Limb (tissue), 2 donors: ENCODE measurements at regions not wholly inside any gene's neighbourhood (a gene's known extent, or its start where the extent isn't known, plus 50 kb on each side); places are given as distances from the start of the nearest gene placed in this dataset.
"Not testable (repeated sequence)": the region's sequence is repeated elsewhere in the genome, so short reads cannot be mapped to it uniquely, and the experiment has no call there.

Source experiments
- DNase-seq, 2 donors: peaks; one replicate each; pipeline ENCODE4 v3.0.0-alpha.2; 2016; ENCODE audit errors: extremely low spot score in 2 of 2

- no peak for DNase-seq
Measured at GRCh38 chr3:31096661-31097395, 202.4 kb upstream of the GADL1 start.

GRCh38 chr3:31100519-31100918, 206.1 kb upstream of the GADL1 start:
- DNase-seq = no peak

GRCh38 chr3:31101285-31101684, 206.8 kb upstream of the GADL1 start:
- not testable (repeated sequence) for DNase-seq

GRCh38 chr3:31102196-31102879, 207.9 kb upstream of the GADL1 start:
- no peak for DNase-seq

GRCh38 chr3:31103181-31103580, 208.7 kb upstream of the GADL1 start:
- DNase-seq = no peak

GRCh38 chr3:31103623-31104180, 209.2 kb upstream of the GADL1 start:
- DNase-seq = no peak

- DNase-seq = no peak
Measured at GRCh38 chr3:31105011-31105410, 210.6 kb upstream of the GADL1 start.

GRCh38 chr3:31105438-31106077, 211.1 kb upstream of the GADL1 start:
- DNase-seq = no peak

- DNase-seq = no peak
Measured at GRCh38 chr3:31106204-31106603, 211.7 kb upstream of the GADL1 start.

GRCh38 chr3:31106912-31107311, 212.5 kb upstream of the GADL1 start:
- no peak for DNase-seq

GRCh38 chr3:31114929-31115283, 220.4 kb upstream of the GADL1 start:
- no peak for DNase-seq

GRCh38 chr3:31115531-31115930, 221.1 kb upstream of the GADL1 start:
- not testable (repeated sequence) for DNase-seq

- DNase-seq = no peak
Measured at GRCh38 chr3:31116651-31117050, 222.2 kb upstream of the GADL1 start.

- no peak for DNase-seq
Measured at GRCh38 chr3:31117854-31118253, 223.4 kb upstream of the GADL1 start.

- DNase-seq = no peak
Measured at GRCh38 chr3:31124373-31124772, 229.9 kb upstream of the GADL1 start.

GRCh38 chr3:31125413-31126020, 231.1 kb upstream of the GADL1 start:
- no peak for DNase-seq

GRCh38 chr3:31129241-31129640, 234.8 kb upstream of the GADL1 start:
- DNase-seq = no peak

GRCh38 chr3:31132132-31132769, 237.8 kb upstream of the GADL1 start:
- DNase-seq = peak in 1 of 2 donors; percentile 20

- DNase-seq = no peak
Measured at GRCh38 chr3:31133541-31133940, 239.1 kb upstream of the GADL1 start.

- DNase-seq = no peak
Measured at GRCh38 chr3:31135546-31135945, 241.1 kb upstream of the GADL1 start.

GRCh38 chr3:31137718-31138465, 243.4 kb upstream of the GADL1 start:
- DNase-seq = no peak
